Testis (tissue), 2 donors: ENCODE measurements at regions not wholly inside any gene's neighbourhood (a gene's known extent, or its start where the extent isn't known, plus 50 kb on each side); places are given as distances from the start of the nearest gene placed in this dataset.

Experiments
- POLR2A ChIP-seq: fragments of 450-650 bp; IDR thresholded peaks from one replicate; pipeline ENCODE4 v1.6.1; 2017; ENCODE audit warnings: antibody characterized with exemption, mild to moderate bottlenecking, moderate library complexity
- TF ChIP-seq, protein P1 (sequence below), 3 experiments: fragments of 450-650 bp in 2 of 3; fragments of 200-600 bp in 1 of 3; sonication (generic) in 1 of 3; IDR thresholded peaks; one replicate each; pipeline ENCODE4 v1.5.1; 2016 to 2019; ENCODE audit warnings: antibody characterized with exemption in 3 of 3, mild to moderate bottlenecking in 2 of 3, moderate library complexity in 1 of 3

- TF ChIP-seq POLR2A = no peak
- TF ChIP-seq, protein P1, sequence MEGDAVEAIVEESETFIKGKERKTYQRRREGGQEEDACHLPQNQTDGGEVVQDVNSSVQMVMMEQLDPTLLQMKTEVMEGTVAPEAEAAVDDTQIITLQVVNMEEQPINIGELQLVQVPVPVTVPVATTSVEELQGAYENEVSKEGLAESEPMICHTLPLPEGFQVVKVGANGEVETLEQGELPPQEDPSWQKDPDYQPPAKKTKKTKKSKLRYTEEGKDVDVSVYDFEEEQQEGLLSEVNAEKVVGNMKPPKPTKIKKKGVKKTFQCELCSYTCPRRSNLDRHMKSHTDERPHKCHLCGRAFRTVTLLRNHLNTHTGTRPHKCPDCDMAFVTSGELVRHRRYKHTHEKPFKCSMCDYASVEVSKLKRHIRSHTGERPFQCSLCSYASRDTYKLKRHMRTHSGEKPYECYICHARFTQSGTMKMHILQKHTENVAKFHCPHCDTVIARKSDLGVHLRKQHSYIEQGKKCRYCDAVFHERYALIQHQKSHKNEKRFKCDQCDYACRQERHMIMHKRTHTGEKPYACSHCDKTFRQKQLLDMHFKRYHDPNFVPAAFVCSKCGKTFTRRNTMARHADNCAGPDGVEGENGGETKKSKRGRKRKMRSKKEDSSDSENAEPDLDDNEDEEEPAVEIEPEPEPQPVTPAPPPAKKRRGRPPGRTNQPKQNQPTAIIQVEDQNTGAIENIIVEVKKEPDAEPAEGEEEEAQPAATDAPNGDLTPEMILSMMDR (IDR thresholded peaks at IDR 0.05) = no peak
These were observed 68.1 kb downstream of the CRPPA start for GRCh38 chr7:16353226-16353625.
